ENCODE measurements at regions not wholly inside any gene's neighbourhood (a gene's known extent, or its start where the extent isn't known, plus 50 kb on each side); places are given as distances from the start of the nearest gene placed in this dataset.

GRCh38 chr1:55712148-55712547 lies 497.0 kb upstream of the USP24 start:
- TF ChIP-seq CTCF (IDR thresholded peaks at IDR 0.05; ENCODE audit: low read depth, low read length) = no peak
- H3K36me3 ChIP-seq = no peaks in the 10 kb centered on the region
- no peaks in the 10 kb centered on the region for H3K9me3 ChIP-seq
- H3K4me3 ChIP-seq (ENCODE audit: low read depth, low read length) = no peak overlapping the region
- H3K27me3 ChIP-seq = no peaks in the 10 kb centered on the region
- no peak for DNase-seq
- no peaks in the 10 kb centered on the region for H3K4me1 ChIP-seq

GRCh38 chr1:55708781-55709180 lies 493.6 kb upstream of the USP24 start:
- Histone ChIP-seq H3K4me3 (ENCODE audit: low read depth, low read length) (no peak overlapping the region), H3K36me3 (no peaks in the 10 kb centered on the region), H3K4me1 (no peaks in the 10 kb centered on the region), H3K27me3 (no peaks in the 10 kb centered on the region), H3K9me3 (no peaks in the 10 kb centered on the region)
- no peak for DNase-seq
- TF ChIP-seq CTCF (IDR thresholded peaks at IDR 0.05; ENCODE audit: low read depth, low read length) = no peak

- H3K4me3 ChIP-seq (ENCODE audit: low read depth, low read length) = no peak overlapping the region
- no peak for DNase-seq
- no peaks in the 10 kb centered on the region for H3K9me3 ChIP-seq
- H3K36me3 ChIP-seq = no peaks in the 10 kb centered on the region
- TF ChIP-seq CTCF (IDR thresholded peaks at IDR 0.05; ENCODE audit: low read depth, low read length) = no peak
- no peaks in the 10 kb centered on the region for H3K27me3 ChIP-seq
- no peaks in the 10 kb centered on the region for H3K4me1 ChIP-seq
Measured at GRCh38 chr1:55707846-55708245, 492.7 kb upstream of the USP24 start.

GRCh38 chr1:55707196-55707595 lies 492.0 kb upstream of the USP24 start:
- H3K36me3 ChIP-seq = no peaks in the 10 kb centered on the region
- DNase-seq = no peak
- H3K9me3 ChIP-seq = no peaks in the 10 kb centered on the region
- no peak overlapping the region for H3K4me3 ChIP-seq (ENCODE audit: low read depth, low read length)
- H3K4me1 ChIP-seq = no peaks in the 10 kb centered on the region
- TF ChIP-seq CTCF (IDR thresholded peaks at IDR 0.05; ENCODE audit: low read depth, low read length) = no peak
- H3K27me3 ChIP-seq = no peaks in the 10 kb centered on the region

GRCh38 chr1:55706397-55706796 lies 491.2 kb upstream of the USP24 start:
- Histone ChIP-seq H3K4me3 (ENCODE audit: low read depth, low read length) (no peak overlapping the region), H3K36me3 (no peaks in the 10 kb centered on the region), H3K4me1 (no peaks in the 10 kb centered on the region), H3K9me3 (no peaks in the 10 kb centered on the region), H3K27me3 (no peaks in the 10 kb centered on the region)
- no peak for TF ChIP-seq CTCF (IDR thresholded peaks at IDR 0.05; ENCODE audit: low read depth, low read length)
- no peak for DNase-seq

GRCh38 chr1:55703726-55704363 lies 488.7 kb upstream of the USP24 start:
- Histone ChIP-seq H3K4me1 (no peaks in the 10 kb centered on the region), H3K36me3 (no peaks in the 10 kb centered on the region), H3K9me3 (no peaks in the 10 kb centered on the region), H3K4me3 (ENCODE audit: low read depth, low read length) (no peak overlapping the region), H3K27me3 (no peaks in the 10 kb centered on the region)
- no peak for TF ChIP-seq CTCF (IDR thresholded peaks at IDR 0.05; ENCODE audit: low read depth, low read length)
- DNase-seq = no peak
